NCI-H446 (cell line): ENCODE measurements at regions not wholly inside any gene's neighbourhood (a gene's known extent, or its start where the extent isn't known, plus 50 kb on each side); places are given as distances from the start of the nearest gene placed in this dataset.

Experiments used
- DNase-seq, 2 experiments: peaks; one replicate each; lab custom pipeline; 2025; lab: John Stamatoyannopoulos, UW

- DNase-seq: no peak
Measured at GRCh38 chr7:26553582-26553981, 261.9 kb downstream of the SNX10 start.

DNA sequence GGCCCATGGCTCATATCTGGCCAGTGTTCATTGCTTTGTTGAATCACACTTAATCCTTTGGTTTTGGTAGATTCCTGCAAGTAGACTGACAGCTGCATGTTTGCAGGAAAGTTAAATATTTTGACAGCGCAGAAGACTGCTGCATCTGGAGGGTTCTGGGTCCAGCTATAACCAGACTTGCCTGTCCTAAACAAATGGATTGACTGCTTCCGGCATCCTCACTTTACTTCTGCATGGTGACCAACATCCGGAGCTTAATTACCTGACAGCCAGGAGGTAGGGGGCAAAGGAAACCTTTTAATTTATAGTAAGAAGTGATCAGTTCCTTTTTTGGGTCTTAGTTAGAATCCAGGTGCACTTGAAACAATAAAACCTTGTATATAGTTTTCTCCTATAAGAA lies 263.3 kb downstream of the SNX10 start:
- DNase-seq: no peak

DNA sequence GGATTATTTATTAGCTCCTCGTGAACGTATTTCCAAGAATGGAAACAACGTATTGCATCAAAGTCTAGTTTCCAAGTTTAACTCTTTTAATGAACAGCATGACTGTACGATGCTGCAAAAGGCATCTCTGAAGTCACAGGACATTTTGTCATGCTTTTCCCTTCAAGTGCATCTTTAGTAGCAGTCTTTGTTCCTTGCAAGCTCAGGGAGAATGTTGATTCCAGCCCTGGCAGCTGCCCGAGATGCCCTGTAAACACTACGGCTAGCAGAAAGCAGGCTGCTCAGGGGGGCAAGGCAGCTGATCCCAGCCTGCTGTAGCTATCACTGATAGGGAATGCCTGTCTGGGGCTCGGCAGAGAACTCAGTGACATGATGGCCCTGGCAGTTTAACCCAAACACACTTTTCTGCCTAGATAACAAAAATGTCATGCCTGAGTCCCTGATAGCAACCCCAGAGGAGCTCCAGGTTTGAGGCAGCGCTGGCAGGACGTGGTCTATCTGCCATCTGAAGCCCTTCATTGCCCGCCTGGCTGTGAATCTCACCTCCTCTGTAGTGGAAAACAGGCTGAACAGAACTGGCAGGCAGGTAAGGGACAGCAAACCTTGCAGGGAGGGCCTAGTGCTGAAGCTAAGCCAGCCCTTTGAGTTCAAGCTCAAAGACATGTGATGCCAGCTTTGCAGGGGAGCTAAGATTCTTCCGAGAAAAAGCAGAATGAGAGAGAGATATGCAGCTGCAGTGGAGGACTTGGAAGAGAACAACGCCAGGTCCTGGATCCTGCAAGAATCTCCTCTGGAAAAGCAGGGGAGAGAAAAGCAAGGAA lies 264.6 kb downstream of the SNX10 start:
- no peak for DNase-seq

- no peak for DNase-seq
Measured at GRCh38 chr7:26560526-26561256, 269.0 kb downstream of the SNX10 start.

- DNase-seq: no peak
Measured at GRCh38 chr7:26562841-26563240, 271.2 kb downstream of the SNX10 start.

GRCh38 chr7:26563406-26563805 lies 271.7 kb downstream of the SNX10 start:
- no peak for DNase-seq

DNA sequence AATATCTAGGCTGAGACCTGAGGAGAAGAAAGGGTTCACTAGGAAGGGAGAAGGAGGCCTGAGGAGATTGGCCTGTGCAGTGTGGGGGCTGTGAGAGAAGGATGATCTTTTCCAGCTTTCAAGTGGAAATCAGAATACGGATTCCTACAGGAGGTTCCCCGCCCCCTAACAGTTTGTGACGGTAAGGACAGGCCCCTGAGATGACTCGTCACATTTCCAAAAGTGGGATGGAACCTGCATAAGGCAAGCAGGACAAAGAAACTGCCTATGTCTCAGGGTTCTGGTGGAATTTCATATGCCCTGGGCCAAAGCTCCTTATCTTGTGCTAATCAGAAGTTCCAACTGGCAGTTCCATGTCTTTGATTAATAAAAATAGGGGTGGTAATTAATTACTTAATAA lies 275.6 kb downstream of the SNX10 start:
- DNase-seq: no peak

- DNase-seq: no peak
Measured at GRCh38 chr7:26574476-26574875, 282.8 kb downstream of the SNX10 start.

DNA sequence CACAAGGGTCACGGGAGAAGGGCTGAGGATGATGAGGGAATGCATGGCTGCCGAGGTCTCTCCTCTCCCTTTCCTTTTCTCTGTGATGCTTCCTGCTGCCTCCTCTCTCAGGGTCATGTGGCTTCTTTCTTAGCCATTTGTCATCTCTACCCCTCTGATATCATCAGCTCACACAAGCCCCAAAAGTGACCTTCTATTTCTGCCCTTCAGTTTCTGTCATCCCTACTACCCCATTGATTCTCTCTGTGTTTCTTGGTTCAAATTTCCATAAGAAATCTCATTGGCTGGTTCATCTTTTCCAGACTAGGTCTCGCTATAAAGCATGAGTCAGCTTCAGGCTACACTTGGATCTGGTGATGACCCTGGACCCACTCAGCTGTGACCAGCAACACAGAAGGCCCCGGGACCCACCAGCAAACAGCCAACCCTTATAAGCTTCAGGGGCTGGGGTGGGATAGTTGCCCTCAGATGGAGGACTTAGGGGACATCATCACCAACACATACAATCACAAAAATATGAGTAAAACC lies 284.3 kb downstream of the SKAP2 start:
- DNase-seq: no peak

- DNase-seq: peak in 1 of 2 experiments; percentile 57
Measured at GRCh38 chr7:26580711-26581110, 283.7 kb downstream of the SKAP2 start.

DNA sequence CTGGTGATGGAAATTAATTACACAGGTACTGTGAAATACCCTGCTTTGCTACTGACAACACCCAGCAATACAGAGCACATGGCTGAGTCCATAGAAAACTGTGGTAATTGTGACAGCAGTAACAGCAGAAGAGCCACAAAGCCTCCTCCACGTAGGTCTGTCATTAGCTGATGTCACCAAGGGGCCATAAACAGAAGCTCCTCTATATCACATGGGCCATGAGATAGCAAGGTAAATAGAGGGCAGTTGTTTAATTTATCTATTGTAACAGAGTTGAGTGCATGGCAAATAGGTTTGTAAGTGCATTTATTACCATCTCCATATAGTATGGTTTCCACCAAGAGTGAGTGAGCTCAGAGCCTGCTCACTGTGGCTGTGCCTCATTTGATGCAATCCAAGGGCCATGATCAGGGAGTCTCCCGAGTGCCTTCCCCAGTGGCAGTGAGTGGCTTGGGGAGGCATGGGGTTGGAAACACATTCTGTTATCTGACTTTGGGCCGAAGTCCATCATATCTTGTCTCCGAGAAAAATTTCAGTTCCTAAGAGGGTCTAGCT lies 281.2 kb downstream of the SKAP2 start:
- no peak for DNase-seq

DNA sequence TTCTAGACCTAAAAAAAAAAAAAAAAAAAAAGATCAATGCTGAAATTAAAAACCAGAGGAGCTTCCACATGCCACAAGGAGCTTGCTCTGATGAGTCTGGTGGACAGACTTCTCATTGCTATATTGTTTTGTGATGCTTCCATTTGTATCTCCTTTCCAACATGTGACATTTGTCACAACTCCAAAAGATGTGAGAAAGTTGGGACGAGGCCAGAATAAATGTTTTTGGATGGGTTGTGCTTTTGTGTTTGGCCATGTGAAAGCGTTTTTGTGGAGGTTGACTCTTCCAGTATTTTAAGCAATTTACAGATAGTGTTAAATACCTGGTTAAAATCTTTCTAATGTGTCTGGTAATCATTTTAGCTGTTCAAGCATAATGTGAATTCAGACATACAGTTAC lies 280.1 kb downstream of the SKAP2 start:
- DNase-seq: no peak

DNA sequence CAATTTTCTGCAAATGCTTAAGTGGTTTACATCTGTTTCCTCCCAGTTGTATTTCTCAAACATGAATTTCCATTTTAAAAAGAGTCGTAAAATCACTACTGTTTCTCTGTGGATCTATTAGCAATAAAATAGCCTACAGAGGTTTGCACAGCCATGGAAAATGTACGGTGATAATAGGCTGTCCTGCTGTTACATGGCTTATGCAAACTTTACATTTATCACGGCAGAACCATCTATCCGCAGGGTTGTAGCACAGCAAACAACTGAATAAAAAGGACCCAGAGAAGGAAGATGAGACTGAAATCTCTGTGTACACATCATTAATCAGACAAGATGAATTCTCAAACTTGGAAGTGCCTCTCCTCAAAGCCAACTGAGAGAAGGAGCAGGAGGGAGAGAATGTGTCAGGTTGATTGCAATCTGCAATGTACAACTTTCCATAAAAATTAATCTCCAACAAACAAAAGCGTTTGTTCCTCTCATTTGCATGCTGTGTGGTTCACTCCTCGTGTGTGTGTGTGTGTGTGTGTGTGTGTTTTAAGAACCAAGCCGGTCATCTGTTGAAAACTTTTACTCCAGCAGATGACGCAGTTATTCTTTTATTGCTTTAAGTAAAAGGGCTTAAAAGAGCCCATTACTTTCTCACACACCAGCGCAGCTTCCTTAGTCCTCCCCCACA lies 279.3 kb downstream of the SKAP2 start:
- DNase-seq: no peak

- no peak for DNase-seq
Measured at GRCh38 chr7:26587536-26587935, 276.9 kb downstream of the SKAP2 start.

- DNase-seq: peak in 1 of 2 experiments; percentile 57
Measured at GRCh38 chr7:26588511-26588910, 275.9 kb downstream of the SKAP2 start.

DNA sequence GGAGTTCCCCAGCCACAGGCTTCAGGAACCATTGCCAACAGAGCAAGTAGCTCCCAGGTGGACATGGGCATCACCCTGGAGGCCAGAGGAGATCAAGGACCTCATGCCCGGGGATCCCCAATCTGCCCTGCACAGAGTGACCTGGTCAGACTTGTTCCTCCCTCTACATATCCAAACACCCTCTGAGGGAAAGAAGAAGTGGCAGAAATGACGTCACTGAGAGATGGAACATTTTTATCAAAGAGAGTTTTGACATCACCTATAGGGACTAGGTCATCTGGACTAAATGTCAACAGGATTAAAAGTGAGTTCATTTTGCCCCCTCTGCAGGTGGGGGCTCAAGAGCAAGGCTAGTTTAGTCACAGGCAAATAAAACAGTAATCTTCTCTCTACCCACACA lies 273.7 kb downstream of the SKAP2 start:
- no peak for DNase-seq

DNA sequence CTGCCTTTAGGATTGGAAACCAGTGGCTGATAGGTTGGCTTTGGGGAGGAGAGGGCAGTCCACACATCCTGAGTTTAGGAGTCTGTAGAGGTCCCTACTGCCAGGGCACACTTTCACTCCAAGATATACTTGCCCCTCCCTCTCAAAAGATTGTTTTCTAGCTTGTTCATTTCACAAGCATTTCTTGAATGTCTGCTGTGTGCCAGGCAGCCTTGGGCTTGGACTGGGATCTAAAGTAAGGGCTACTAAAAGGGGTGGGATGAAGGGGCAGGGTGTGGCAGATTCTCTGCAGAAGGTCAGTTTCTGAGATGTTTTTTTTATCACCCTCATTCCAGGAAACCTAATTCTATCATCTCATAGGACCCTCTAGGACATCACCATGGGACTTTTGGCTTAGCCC lies 272.4 kb downstream of the SKAP2 start:
- DNase-seq: no peak

DNA sequence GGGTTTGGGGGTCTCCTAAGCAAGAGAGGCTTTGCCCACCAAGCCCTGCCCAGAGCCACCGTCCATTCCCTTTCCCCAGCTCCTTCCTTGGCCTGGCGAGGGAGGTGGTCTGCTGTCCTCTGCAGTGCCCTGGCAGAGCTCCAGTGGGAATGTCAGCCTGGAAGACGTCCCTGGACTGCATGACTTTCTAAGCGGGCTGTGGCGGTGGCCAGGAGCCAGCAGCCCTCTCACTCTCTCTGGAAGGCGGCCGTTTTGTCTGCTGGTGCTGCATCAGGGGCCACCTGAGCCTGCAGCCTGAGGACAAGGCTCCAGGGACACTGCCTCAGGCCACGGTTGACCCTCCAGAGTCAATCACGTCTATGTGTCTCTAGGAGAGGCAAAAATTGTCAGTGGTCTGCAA lies 271.0 kb downstream of the SKAP2 start:
- DNase-seq: peak; percentile 9 to 79

GRCh38 chr7:26593896-26594295 lies 270.5 kb downstream of the SKAP2 start:
- peak; percentile 5 to 31 for DNase-seq

DNA sequence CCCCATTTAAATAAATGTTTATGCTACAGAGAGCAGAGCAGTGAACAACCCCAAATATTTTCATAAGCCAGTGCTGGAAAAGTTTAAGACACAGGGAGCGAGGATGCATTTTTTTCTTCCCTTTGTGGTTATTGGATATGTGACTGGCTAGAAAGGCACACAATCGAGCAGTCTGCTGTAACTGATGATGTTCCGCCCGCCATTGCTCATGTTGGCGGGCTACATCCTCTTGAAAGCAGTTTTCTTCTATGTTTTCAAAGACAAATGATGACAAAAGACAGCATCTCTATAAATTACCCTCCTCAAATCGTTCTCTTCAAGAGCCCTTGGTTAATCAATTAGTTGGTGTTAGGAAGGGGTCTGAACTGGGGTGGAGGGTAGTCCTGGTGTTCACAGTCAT lies 269.8 kb downstream of the SKAP2 start:
- no peak for DNase-seq

DNA sequence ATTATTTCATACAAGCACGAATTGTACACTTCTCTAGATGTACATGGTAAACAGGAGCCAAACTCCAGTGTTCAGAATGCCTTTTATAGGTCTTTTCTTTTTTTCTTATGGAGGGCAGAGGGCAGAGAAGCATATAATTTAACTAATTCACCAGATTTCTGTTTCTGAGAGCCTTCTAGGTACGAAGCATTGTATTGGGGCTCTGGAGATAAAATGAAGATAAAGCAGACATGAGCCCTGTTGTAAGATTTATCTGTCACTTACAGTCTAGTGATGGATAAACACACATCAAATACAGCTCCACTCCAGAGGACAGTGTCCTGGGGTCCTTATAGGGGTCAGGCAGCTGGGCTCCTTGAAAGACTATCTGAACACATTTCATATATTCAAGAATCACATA lies 265.5 kb downstream of the SKAP2 start:
- no peak for DNase-seq

- DNase-seq: no peak
Measured at GRCh38 chr7:26599982-26600381, 264.4 kb downstream of the SKAP2 start.
